Hematopoietic multipotent progenitor cell treated with erythropoietin and hydrocortisone succinate and interleukin-3 and kit ligand, for 17 days (in vitro differentiated cells): ENCODE measurements at regions not wholly inside any gene's neighbourhood (a gene's known extent, or its start where the extent isn't known, plus 50 kb on each side); places are given as distances from the start of the nearest gene placed in this dataset.

ENCODE experiments used
- DNase-seq: peaks from one replicate; pipeline ENCODE4 v3.0.0-alpha.2; 2015; ENCODE audit warnings: low spot score

- DNase-seq, result no peak
Measured at GRCh38 chr21:36532769-36533467, 53.0 kb upstream of the CLDN14 start.

GRCh38 chr21:36533468-36533848 is 53.5 kb upstream of the CLDN14 start:
- DNase-seq, result no peak

GRCh38 chr21:36534656-36535055 is 54.7 kb upstream of the CLDN14 start:
- no peak for DNase-seq

GRCh38 chr21:36535618-36536241 is 55.8 kb upstream of the CLDN14 start:
- DNase-seq, result no peak

GRCh38 chr21:36538761-36539160 is 58.8 kb upstream of the CLDN14 start:
- DNase-seq, result no peak

- no peak for DNase-seq
Measured at GRCh38 chr21:36539434-36540150, 59.7 kb upstream of the CLDN14 start.

GRCh38 chr21:36540700-36541099 is 60.8 kb upstream of the CLDN14 start:
- DNase-seq, result no peak

- no peak for DNase-seq
Measured at GRCh38 chr21:36541721-36542139, 61.8 kb upstream of the CLDN14 start.

- no peak for DNase-seq
Measured at GRCh38 chr21:36542312-36543101, 62.6 kb upstream of the CLDN14 start.

GRCh38 chr21:36543924-36544323 is 64.0 kb upstream of the CLDN14 start:
- DNase-seq, result no peak

- DNase-seq, result no peak
Measured at GRCh38 chr21:36544545-36544944, 64.6 kb upstream of the CLDN14 start.

- no peak for DNase-seq
Measured at GRCh38 chr21:36545776-36546511, 66.0 kb upstream of the CLDN14 start.

- no peak for DNase-seq
Measured at GRCh38 chr21:36547464-36547863, 67.5 kb upstream of the CLDN14 start.

- no peak for DNase-seq
Measured at GRCh38 chr21:36548866-36549265, 68.9 kb upstream of the CLDN14 start.

- no peak for DNase-seq
Measured at GRCh38 chr21:36549470-36549869, 69.5 kb upstream of the CLDN14 start.

GRCh38 chr21:36550761-36551160 is 70.8 kb upstream of the CLDN14 start:
- DNase-seq, result no peak

- DNase-seq, result no peak
Measured at GRCh38 chr21:36551321-36551720, 71.4 kb upstream of the CLDN14 start.

- DNase-seq, result no peak
Measured at GRCh38 chr21:36551731-36552433, 72.0 kb upstream of the CLDN14 start.

- DNase-seq, result no peak
Measured at GRCh38 chr21:36552434-36552785, 72.5 kb upstream of the CLDN14 start.

- no peak for DNase-seq
Measured at GRCh38 chr21:36553406-36553805, 73.5 kb upstream of the CLDN14 start.
